Lower leg skin (tissue), 3 donors: ENCODE measurements at regions not wholly inside any gene's neighbourhood (a gene's known extent, or its start where the extent isn't known, plus 50 kb on each side); places are given as distances from the start of the nearest gene placed in this dataset.

ENCODE experiments used
- POLR2A ChIP-seq, 2 donors: fragments of 450-650 bp; IDR thresholded peaks; one replicate each; pipeline ENCODE4 v1.6.1; 2016 to 2017; ENCODE audit warnings: antibody characterized with exemption in 2 of 2, mild to moderate bottlenecking in 1 of 2, moderate library complexity in 1 of 2
- TF ChIP-seq, protein P1 (sequence below), 3 donors: fragments of 450-650 bp; IDR thresholded peaks; one replicate each; pipeline ENCODE4 v1.5.1; 2016; ENCODE audit warnings: antibody characterized with exemption in 3 of 3, mild to moderate bottlenecking in 3 of 3, moderate library complexity in 2 of 3

DNA sequence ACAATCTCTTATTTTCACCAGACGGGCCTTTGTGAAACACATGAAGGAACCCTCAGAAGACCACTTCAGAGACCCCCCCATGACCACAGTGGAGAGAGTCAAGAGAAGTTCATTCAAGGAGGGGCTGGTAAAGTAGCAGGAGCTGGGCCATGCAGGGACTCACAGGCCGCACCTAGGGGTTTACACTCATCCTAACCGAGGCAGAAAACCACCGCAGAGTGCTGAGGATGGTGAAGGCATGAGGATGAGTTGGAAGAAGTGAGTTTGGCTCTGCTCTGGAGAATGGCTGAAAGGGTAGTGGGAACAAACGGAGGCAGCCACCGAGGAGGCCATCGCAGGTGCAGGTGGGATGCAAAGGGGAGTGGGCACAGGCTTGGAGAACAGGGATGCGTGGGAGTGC lies 1046.9 kb downstream of the UQCRFS1 start:
- TF ChIP-seq, protein P1, sequence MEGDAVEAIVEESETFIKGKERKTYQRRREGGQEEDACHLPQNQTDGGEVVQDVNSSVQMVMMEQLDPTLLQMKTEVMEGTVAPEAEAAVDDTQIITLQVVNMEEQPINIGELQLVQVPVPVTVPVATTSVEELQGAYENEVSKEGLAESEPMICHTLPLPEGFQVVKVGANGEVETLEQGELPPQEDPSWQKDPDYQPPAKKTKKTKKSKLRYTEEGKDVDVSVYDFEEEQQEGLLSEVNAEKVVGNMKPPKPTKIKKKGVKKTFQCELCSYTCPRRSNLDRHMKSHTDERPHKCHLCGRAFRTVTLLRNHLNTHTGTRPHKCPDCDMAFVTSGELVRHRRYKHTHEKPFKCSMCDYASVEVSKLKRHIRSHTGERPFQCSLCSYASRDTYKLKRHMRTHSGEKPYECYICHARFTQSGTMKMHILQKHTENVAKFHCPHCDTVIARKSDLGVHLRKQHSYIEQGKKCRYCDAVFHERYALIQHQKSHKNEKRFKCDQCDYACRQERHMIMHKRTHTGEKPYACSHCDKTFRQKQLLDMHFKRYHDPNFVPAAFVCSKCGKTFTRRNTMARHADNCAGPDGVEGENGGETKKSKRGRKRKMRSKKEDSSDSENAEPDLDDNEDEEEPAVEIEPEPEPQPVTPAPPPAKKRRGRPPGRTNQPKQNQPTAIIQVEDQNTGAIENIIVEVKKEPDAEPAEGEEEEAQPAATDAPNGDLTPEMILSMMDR (IDR thresholded peaks at IDR 0.05): no peak
- TF ChIP-seq POLR2A (IDR thresholded peaks at IDR 0.05): no peak
